H9 (cell line): ENCODE measurements at regions not wholly inside any gene's neighbourhood (a gene's known extent, or its start where the extent isn't known, plus 50 kb on each side); places are given as distances from the start of the nearest gene placed in this dataset.
"Not testable (repeated sequence)": the region's sequence is repeated elsewhere in the genome, so short reads cannot be mapped to it uniquely, and the experiment has no call there.

Source experiments
- DNase-seq: peaks from one replicate; pipeline ENCODE4 v3.0.0-alpha.2; 2017
- H2AFZ ChIP-seq: one replicate; pipeline ENCODE4 v1.6.1; 2013; ENCODE audit warnings: mild to moderate bottlenecking, low read length, control low read depth, moderate library complexity
- H2AK5ac ChIP-seq: 2 replicates; pipeline ENCODE4 v1.6.1; 2013; ENCODE audit warnings: low read length, control low read depth, mixed read lengths; ENCODE audit not compliant: insufficient read length
- H2BK120ac ChIP-seq: one replicate; pipeline ENCODE4 v1.6.1; 2013; ENCODE audit warnings: low read depth, mild to moderate bottlenecking, low read length, control low read depth, inconsistent platforms; ENCODE audit not compliant: poor library complexity, severe bottlenecking
- H2BK12ac ChIP-seq: 2 replicates; pipeline ENCODE4 v1.6.1; 2013; ENCODE audit warnings: low read length, control low read depth, mixed read lengths, low read depth; ENCODE audit not compliant: insufficient read length
- H2BK15ac ChIP-seq: 2 replicates; pipeline ENCODE4 v1.6.1; 2013; ENCODE audit warnings: low read depth, low read length, control low read depth
- H2BK20ac ChIP-seq: one replicate; pipeline ENCODE4 v1.6.1; 2013; ENCODE audit warnings: low read depth, mild to moderate bottlenecking, low read length, control low read depth, inconsistent platforms; ENCODE audit not compliant: poor library complexity, severe bottlenecking
- H2BK5ac ChIP-seq: 2 replicates; pipeline ENCODE4 v1.6.1; 2013; ENCODE audit warnings: low read length, control low read depth, mixed read lengths; ENCODE audit not compliant: insufficient read length
- H3K14ac ChIP-seq: 2 replicates; pipeline ENCODE4 v1.6.1; 2013; ENCODE audit warnings: low read length, control low read depth; ENCODE audit not compliant: insufficient read depth
- H3K18ac ChIP-seq: 2 replicates; pipeline ENCODE4 v1.6.1; 2013; ENCODE audit warnings: low read depth, mild to moderate bottlenecking, mixed read lengths, low read length, control low read depth; ENCODE audit not compliant: insufficient read length
- H3K23ac ChIP-seq: 2 replicates; pipeline ENCODE4 v1.6.1; 2013; ENCODE audit warnings: low read length, control low read depth, mixed read lengths, low read depth; ENCODE audit not compliant: insufficient read length
- H3K23me2 ChIP-seq: 2 replicates; pipeline ENCODE4 v1.6.1; 2013; ENCODE audit warnings: low read depth, mild to moderate bottlenecking, mixed read lengths, low read length, control low read depth; ENCODE audit not compliant: insufficient read length, poor library complexity, severe bottlenecking
- H3K27ac ChIP-seq: 2 replicates; pipeline ENCODE4 v1.5.1; 2013; ENCODE audit warnings: low read length, control low read depth, mixed read lengths, low read depth; ENCODE audit not compliant: insufficient read length
- H3K27me3 ChIP-seq: 2 replicates; pipeline ENCODE4 v1.6.1; 2013; ENCODE audit warnings: low read length, control low read depth, inconsistent platforms; ENCODE audit not compliant: insufficient read depth
- H3K4ac ChIP-seq: 2 replicates; pipeline ENCODE4 v1.6.1; 2013; ENCODE audit warnings: low read depth, mild to moderate bottlenecking, control low read depth, inconsistent platforms, low read length, moderate library complexity
- H3K4me1 ChIP-seq: 2 replicates; pipeline ENCODE4 v1.6.1; 2013; ENCODE audit warnings: low read length, control low read depth, inconsistent platforms; ENCODE audit not compliant: insufficient read depth
- H3K4me2 ChIP-seq: 2 replicates; pipeline ENCODE4 v1.6.1; 2013; ENCODE audit warnings: low read length, control low read depth, mixed read lengths; ENCODE audit not compliant: insufficient read length, insufficient read depth
- H3K56ac ChIP-seq: 2 replicates; pipeline ENCODE4 v1.6.1; 2013; ENCODE audit warnings: low read depth, mild to moderate bottlenecking, mixed read lengths, low read length, control low read depth; ENCODE audit not compliant: insufficient read length
- H3K79me1 ChIP-seq: 2 replicates; pipeline ENCODE4 v1.6.1; 2013; ENCODE audit warnings: low read depth, mild to moderate bottlenecking, moderate library complexity, low read length, control low read depth, inconsistent platforms; ENCODE audit not compliant: insufficient read depth, poor library complexity, severe bottlenecking
- H3K79me2 ChIP-seq: 2 replicates; pipeline ENCODE4 v1.6.1; 2013; ENCODE audit warnings: low read length, control low read depth, inconsistent platforms; ENCODE audit not compliant: insufficient read depth
- H3K9ac ChIP-seq: 2 replicates; pipeline ENCODE4 v1.6.1; 2013; ENCODE audit warnings: low read length, control low read depth, mixed read lengths; ENCODE audit not compliant: insufficient read length; ENCODE audit errors: extremely low read depth
- H3K9me3 ChIP-seq: one replicate; pipeline ENCODE4 v1.6.1; 2013; ENCODE audit warnings: low read depth, low read length, inconsistent platforms; ENCODE audit not compliant: control insufficient read depth
- H3T11ph ChIP-seq: one replicate; pipeline ENCODE4 v1.6.1; 2013; ENCODE audit warnings: mild to moderate bottlenecking, low read length, control low read depth, inconsistent platforms
- H4K20me1 ChIP-seq: one replicate; pipeline ENCODE4 v1.6.1; 2013; ENCODE audit not compliant: control insufficient read depth, insufficient read length, insufficient read depth
- H4K5ac ChIP-seq: 2 replicates; pipeline ENCODE4 v1.6.1; 2013; ENCODE audit warnings: low read depth, mild to moderate bottlenecking, mixed read lengths, low read length, control low read depth; ENCODE audit not compliant: insufficient read length
- H4K8ac ChIP-seq: replicated peaks from 2 replicates; pipeline ENCODE4 v1.6.1; 2013; ENCODE audit warnings: low read length, control low read depth, mixed read lengths, low read depth; ENCODE audit not compliant: insufficient read length
- H4K91ac ChIP-seq: 2 replicates; pipeline ENCODE4 v1.6.1; 2013; ENCODE audit warnings: low read depth, mild to moderate bottlenecking, moderate library complexity, mixed read lengths, low read length, control low read depth; ENCODE audit not compliant: insufficient read length
- H3K27ac Mint-ChIP-seq, 3 experiments: 2 replicates in 2 of 3; 3 replicates in 1 of 3; pipeline ENCODE4 v1.8.0; 2020 to 2021; ENCODE audit warnings: mixed read lengths in 3 of 3, mild to moderate bottlenecking in 1 of 3, moderate library complexity in 1 of 3
- H3K27me3 Mint-ChIP-seq: 2 replicates; pipeline ENCODE4 v1.8.0; 2021; ENCODE audit warnings: low read depth, mild to moderate bottlenecking, moderate library complexity, mixed read lengths
- H3K36me3 Mint-ChIP-seq, 3 experiments: 2 replicates in 2 of 3; 3 replicates in 1 of 3; pipeline ENCODE4 v1.8.0; 2020 to 2021; ENCODE audit warnings: low read depth in 3 of 3, mixed read lengths in 3 of 3; ENCODE audit not compliant: insufficient read depth in 1 of 3
- H3K4me1 Mint-ChIP-seq, 2 experiments: 2 replicates each; pipeline ENCODE4 v1.8.0; 2020; ENCODE audit warnings: mixed read lengths in 2 of 2
- H3K4me3 Mint-ChIP-seq, 2 experiments: 2 replicates in 1 of 2; 3 replicates in 1 of 2; pipeline ENCODE4 v1.8.0; 2020 to 2021; ENCODE audit warnings: mild to moderate bottlenecking in 2 of 2, mixed read lengths in 2 of 2, moderate library complexity in 1 of 2
- H3K9me3 Mint-ChIP-seq, 2 experiments: 2 replicates in 1 of 2; 3 replicates in 1 of 2; pipeline ENCODE4 v1.8.0; 2020; ENCODE audit warnings: mild to moderate bottlenecking in 2 of 2, mixed read lengths in 2 of 2, moderate library complexity in 1 of 2
- CTCF ChIP-seq: fragments of 200-600 bp; sonication (generic); conservative IDR thresholded peaks from 3 replicates; pipeline ENCODE4 v1.8.0; 2021; ENCODE audit warnings: antibody characterized with exemption, mild to moderate bottlenecking
- WGBS: extraction: QIAGEN DNeasy Blood & Tissue Kit; methylation state at CpG from one replicate; pipeline ENCODE4 v1.1.7; 2013; ENCODE audit warnings: missing lambda C conversion rate, low lambda C conversion rate, mixed read lengths; ENCODE audit not compliant: insufficient read length; ENCODE audit errors: extremely low coverage; 5-methylcytosine and 5-hydroxymethylcytosine counted together

- no peaks in the 10 kb centered on the region for H4K20me1 ChIP-seq
- H3K23me2 ChIP-seq = no peaks in the 10 kb centered on the region
- no peaks in the 10 kb centered on the region for H3K9me3 ChIP-seq
- peaks cover 8% of the 10 kb centered on the region for H3K27me3 Mint-ChIP-seq
- no peak overlapping the region for H3K18ac ChIP-seq
- H4K91ac ChIP-seq = no peak overlapping the region
- no peak for DNase-seq
- H3K27ac ChIP-seq = no peak overlapping the region
- no peaks in the 10 kb centered on the region for H3K79me2 ChIP-seq
- H3K9ac ChIP-seq = no peak overlapping the region
- no peaks in the 10 kb centered on the region for H3K4me1 ChIP-seq
- TF ChIP-seq CTCF = no peak
- H3K9me3 Mint-ChIP-seq = peaks cover 3 to 8% of the 10 kb centered on the region in 2 experiments; a peak in 2 of 5 replicates
- H3K4ac ChIP-seq = no peak overlapping the region
- H3K23ac ChIP-seq = no peak overlapping the region
- no peaks in the 10 kb centered on the region for H3K27me3 ChIP-seq
- no peak overlapping the region for H3K14ac ChIP-seq
- H2AK5ac ChIP-seq = no peak overlapping the region
- H2BK120ac ChIP-seq = no peak overlapping the region
- no peak overlapping the region for H2BK20ac ChIP-seq
- H4K5ac ChIP-seq = no peak overlapping the region
- no peak overlapping the region for H3T11ph ChIP-seq
- H4K8ac ChIP-seq = no peak overlapping the region
- H3K36me3 Mint-ChIP-seq = no peaks in the 10 kb centered on the region
- H3K4me1 Mint-ChIP-seq = peaks cover 3 to 14% of the 10 kb centered on the region in 2 experiments; a peak in 3 of 4 replicates
- no peak overlapping the region for H2BK12ac ChIP-seq
- no peak overlapping the region for H3K4me3 Mint-ChIP-seq
- no peak overlapping the region for H2BK15ac ChIP-seq
- no CpG with 5 or more reads among the region's 2 CpGs for WGBS
- no peaks in the 10 kb centered on the region for H3K79me1 ChIP-seq
- H3K4me2 ChIP-seq = no peak overlapping the region
- no peak overlapping the region; a peak in 1 of 7 replicates for H3K27ac Mint-ChIP-seq
- no peak overlapping the region for H2AFZ ChIP-seq
- no peak overlapping the region for H2BK5ac ChIP-seq
- H3K56ac ChIP-seq = no peak overlapping the region
Observed at GRCh38 chr20:40955326-40955725, 73.3 kb upstream of the TOP1 start.

GRCh38 chr20:40955826-40956225 is 72.8 kb upstream of the TOP1 start:
- not testable (repeated sequence) for H3K9me3 ChIP-seq, H4K8ac ChIP-seq, H3K4ac ChIP-seq, H3K18ac ChIP-seq, H3K36me3 Mint-ChIP-seq, H2BK120ac ChIP-seq, H3K27me3 ChIP-seq, H4K20me1 ChIP-seq, H3K9me3 Mint-ChIP-seq, H2BK12ac ChIP-seq, H2BK5ac ChIP-seq, DNase-seq, H3K23me2 ChIP-seq, H3K27ac Mint-ChIP-seq, H2AFZ ChIP-seq, H4K5ac ChIP-seq, H3T11ph ChIP-seq, H3K79me1 ChIP-seq, H3K9ac ChIP-seq, H3K4me2 ChIP-seq, H3K23ac ChIP-seq, H3K14ac ChIP-seq, H2BK15ac ChIP-seq, H4K91ac ChIP-seq, H3K56ac ChIP-seq, H2BK20ac ChIP-seq, H2AK5ac ChIP-seq, H3K4me1 ChIP-seq, H3K27me3 Mint-ChIP-seq, H3K27ac ChIP-seq, H3K4me3 Mint-ChIP-seq, H3K79me2 ChIP-seq
- WGBS = no CpG with 5 or more reads among the region's 8 CpGs
- peaks cover 3 to 14% of the 10 kb centered on the region in 2 experiments; a peak in 3 of 4 replicates for H3K4me1 Mint-ChIP-seq
